Gastrocnemius medialis (tissue), 4 donors: ENCODE measurements at regions not wholly inside any gene's neighbourhood (a gene's known extent, or its start where the extent isn't known, plus 50 kb on each side); places are given as distances from the start of the nearest gene placed in this dataset.

Experiments
- POLR2A ChIP-seq, 2 donors: fragments of 450-650 bp; IDR thresholded peaks; one replicate each; pipeline ENCODE4 v1.6.1; 2017; ENCODE audit warnings: antibody characterized with exemption in 2 of 2, mild to moderate bottlenecking in 2 of 2, moderate library complexity in 2 of 2
- TF ChIP-seq, protein P1 (sequence below), 5 experiments: fragments of 450-650 bp in 3 of 5; fragments of 200-600 bp in 2 of 5; sonication (generic) in 2 of 5; IDR thresholded peaks in 4 of 5; conservative IDR thresholded peaks in 1 of 5; 1 replicate in 4 of 5; 2 replicates in 1 of 5; pipeline ENCODE4 v1.5.1; 2016 to 2019; ENCODE audit warnings: antibody characterized with exemption in 5 of 5, mild to moderate bottlenecking in 3 of 5, moderate library complexity in 3 of 5

DNA sequence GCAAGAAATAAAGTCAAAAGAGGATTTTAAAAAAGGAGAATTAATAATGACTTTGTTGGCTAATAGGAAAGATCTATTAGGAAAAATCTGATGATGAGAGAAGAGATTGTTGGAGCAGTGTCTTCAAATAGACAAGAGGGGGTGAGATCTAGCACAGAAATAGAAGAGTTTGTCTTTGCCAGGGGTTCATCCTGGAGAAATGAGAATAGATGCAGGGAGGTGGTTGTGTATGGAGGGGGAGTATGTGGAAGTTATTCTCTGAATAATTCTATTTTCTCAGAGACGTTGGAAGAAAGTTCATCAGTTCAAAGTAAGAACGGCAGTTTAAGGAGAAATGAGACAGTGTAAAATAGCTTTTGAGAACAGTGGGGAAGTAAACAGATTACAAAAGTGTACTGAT lies 161.3 kb downstream of the TM2D1 start:
- TF ChIP-seq, protein P1, sequence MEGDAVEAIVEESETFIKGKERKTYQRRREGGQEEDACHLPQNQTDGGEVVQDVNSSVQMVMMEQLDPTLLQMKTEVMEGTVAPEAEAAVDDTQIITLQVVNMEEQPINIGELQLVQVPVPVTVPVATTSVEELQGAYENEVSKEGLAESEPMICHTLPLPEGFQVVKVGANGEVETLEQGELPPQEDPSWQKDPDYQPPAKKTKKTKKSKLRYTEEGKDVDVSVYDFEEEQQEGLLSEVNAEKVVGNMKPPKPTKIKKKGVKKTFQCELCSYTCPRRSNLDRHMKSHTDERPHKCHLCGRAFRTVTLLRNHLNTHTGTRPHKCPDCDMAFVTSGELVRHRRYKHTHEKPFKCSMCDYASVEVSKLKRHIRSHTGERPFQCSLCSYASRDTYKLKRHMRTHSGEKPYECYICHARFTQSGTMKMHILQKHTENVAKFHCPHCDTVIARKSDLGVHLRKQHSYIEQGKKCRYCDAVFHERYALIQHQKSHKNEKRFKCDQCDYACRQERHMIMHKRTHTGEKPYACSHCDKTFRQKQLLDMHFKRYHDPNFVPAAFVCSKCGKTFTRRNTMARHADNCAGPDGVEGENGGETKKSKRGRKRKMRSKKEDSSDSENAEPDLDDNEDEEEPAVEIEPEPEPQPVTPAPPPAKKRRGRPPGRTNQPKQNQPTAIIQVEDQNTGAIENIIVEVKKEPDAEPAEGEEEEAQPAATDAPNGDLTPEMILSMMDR (IDR thresholded peaks at IDR 0.05 in 4 of 5, conservative IDR thresholded peaks at IDR 0.05 in 1 of 5), result no peak
- no peak for TF ChIP-seq POLR2A (IDR thresholded peaks at IDR 0.05)
